GM23338 (cell line): ENCODE measurements at regions not wholly inside any gene's neighbourhood (a gene's known extent, or its start where the extent isn't known, plus 50 kb on each side); places are given as distances from the start of the nearest gene placed in this dataset.
A peak's percentile ranks its signal among the peaks of the same experiment; 100 is the strongest.

Experiments used
- ATAC-seq: fragments of 200-7000 bp; cut with Tn5 transposase; 3 replicates; pipeline ENCODE4 v1.9.1; 2020
- DNase-seq: peaks from one replicate; pipeline ENCODE4 v3.0.0-alpha.2; 2015; ENCODE audit warnings: low spot score
- H2AFZ ChIP-seq: fragments of 200-600 bp; sonication (generic); 2 replicates; pipeline ENCODE4 v1.8.0; 2016; ENCODE audit warnings: antibody characterized with exemption, mild to moderate bottlenecking, moderate library complexity
- H3F3A ChIP-seq: fragments of 200-600 bp; sonication (generic); replicated peaks from 2 replicates; pipeline ENCODE4 v1.8.0; 2017; ENCODE audit warnings: antibody characterized with exemption, mixed run types, low read depth
- H3K27ac ChIP-seq: fragments of 200-600 bp; sonication (generic); 2 replicates; pipeline ENCODE4 v1.6.1; 2016; ENCODE audit warnings: low read depth
- H3K27me3 ChIP-seq: fragments of 200-600 bp; sonication (generic); 2 replicates; pipeline ENCODE4 v1.8.0; 2016; ENCODE audit warnings: mild to moderate bottlenecking, mixed run types, moderate library complexity; ENCODE audit not compliant: insufficient read depth
- H3K36me3 ChIP-seq: fragments of 200-600 bp; sonication (generic); 2 replicates; pipeline ENCODE4 v1.8.0; 2016; ENCODE audit warnings: mild to moderate bottlenecking; ENCODE audit not compliant: insufficient read depth
- H3K4me1 ChIP-seq: fragments of 200-600 bp; sonication (generic); 2 replicates; pipeline ENCODE4 v1.8.0; 2016; ENCODE audit warnings: mild to moderate bottlenecking, moderate library complexity; ENCODE audit not compliant: insufficient read depth
- H3K4me2 ChIP-seq: fragments of 200-600 bp; sonication (generic); 2 replicates; pipeline ENCODE4 v1.7.1; 2017; ENCODE audit warnings: mixed run types
- H3K4me3 ChIP-seq: fragments of 200-600 bp; sonication (generic); 2 replicates; pipeline ENCODE4 v1.6.1; 2016; ENCODE audit warnings: mixed run types
- H3K79me2 ChIP-seq: fragments of 200-600 bp; sonication (generic); replicated peaks from 2 replicates; pipeline ENCODE4 v1.8.0; 2017; ENCODE audit warnings: mild to moderate bottlenecking; ENCODE audit not compliant: insufficient read depth
- H3K9me2 ChIP-seq: fragments of 200-600 bp; sonication (generic); 2 replicates; pipeline ENCODE4 v1.8.0; 2017; ENCODE audit not compliant: insufficient read depth
- H4K20me1 ChIP-seq: fragments of 200-600 bp; sonication (generic); replicated peaks from 2 replicates; pipeline ENCODE4 v1.8.0; 2017; ENCODE audit warnings: mild to moderate bottlenecking; ENCODE audit not compliant: insufficient read depth
- H3K27ac Mint-ChIP-seq: 2 replicates; pipeline ENCODE4 v1.8.0; 2020; ENCODE audit warnings: inconsistent platforms, mild to moderate bottlenecking, moderate library complexity, mixed read lengths
- H3K27me3 Mint-ChIP-seq: 3 replicates; pipeline ENCODE4 v1.8.0; 2022; ENCODE audit warnings: low read depth, mild to moderate bottlenecking, moderate library complexity, mixed read lengths, inconsistent platforms; ENCODE audit not compliant: insufficient read depth, poor library complexity
- H3K36me3 Mint-ChIP-seq: 3 replicates; pipeline ENCODE4 v1.8.0; 2021; ENCODE audit warnings: low read depth, mild to moderate bottlenecking, inconsistent platforms, moderate library complexity, mixed read lengths
- H3K4me1 Mint-ChIP-seq: 3 replicates; pipeline ENCODE4 v1.8.0; 2020; ENCODE audit warnings: mild to moderate bottlenecking, inconsistent platforms, mixed read lengths
- H3K4me3 Mint-ChIP-seq: 3 replicates; pipeline ENCODE4 v1.8.0; 2021; ENCODE audit warnings: moderate library complexity, mild to moderate bottlenecking, inconsistent platforms, mixed read lengths
- H3K9me3 Mint-ChIP-seq: 3 replicates; pipeline ENCODE4 v1.8.0; 2020; ENCODE audit warnings: moderate library complexity, mild to moderate bottlenecking, inconsistent platforms, mixed read lengths
- CTCF ChIP-seq, 2 experiments: fragments of 200-600 bp in 1 of 2; sonication (generic) in 1 of 2; conservative IDR thresholded peaks; 2 replicates each; pipeline versions ENCODE4 v1.5.1 to v1.6.1; 2016 to 2017; ENCODE audit warnings: antibody characterized with exemption in 2 of 2, low read depth in 2 of 2, mild to moderate bottlenecking in 2 of 2, moderate library complexity in 1 of 2
- STAT1 ChIP-seq: IDR thresholded peaks from one replicate; pipeline ENCODE4 v1.6.1; 2016; ENCODE audit warnings: antibody characterized with exemption; ENCODE audit not compliant: unreplicated experiment
- ZNF114 ChIP-seq: fragments of 250-450 bp; sonication (Bioruptor Pico); IDR thresholded peaks from 2 replicates; pipeline ENCODE4 v1.5.0; 2020; ENCODE audit warnings: mild to moderate bottlenecking, moderate library complexity
- ZNF331 ChIP-seq: fragments of 250-450 bp; sonication (Bioruptor Pico); IDR thresholded peaks from 2 replicates; pipeline ENCODE4 v1.5.0; 2020; ENCODE audit warnings: low read depth, mild to moderate bottlenecking, moderate library complexity

- Histone ChIP-seq H3K4me3 (no peak overlapping the region), H3K4me2 (0 out of 2 replicates have a peak overlapping the region, but pooled peaks have one; percentile 38)
- DNase-seq, result peak; percentile 50
These were observed 91.9 kb upstream of the MBL2 start for GRCh38 chr10:52864201-52865106.

GRCh38 chr10:52858722-52859121 lies 86.1 kb upstream of the MBL2 start:
- H3K9me3 Mint-ChIP-seq, result 0 out of 3 replicates have a peak, but pooled peaks cover 3% of the 10 kb centered on the region
- Histone ChIP-seq H3K4me2 (no peak overlapping the region), H3K27ac (no peak overlapping the region), H3K36me3 (no peaks in the 10 kb centered on the region), H4K20me1 (no peaks in the 10 kb centered on the region), H3K4me1 (no peaks in the 10 kb centered on the region), H3F3A (no peaks in the 10 kb centered on the region), H3K27me3 (no peaks in the 10 kb centered on the region), H3K9me2 (0 out of 2 replicates have a peak, but pooled peaks cover 3% of the 10 kb centered on the region), H2AFZ (0 out of 2 replicates have a peak overlapping the region, but pooled peaks have one; percentile 53), H3K79me2 (no peaks in the 10 kb centered on the region), H3K4me3 (no peak overlapping the region)
- TF ChIP-seq ZNF331 (CRISPR knock-in tag) (no peak), ZNF114 (CRISPR knock-in tag) (no peak), STAT1 (no peak)
- H3K4me1 Mint-ChIP-seq, result no peaks in the 10 kb centered on the region
- no peak overlapping the region for H3K4me3 Mint-ChIP-seq
- DNase-seq (no peak), ATAC-seq (no peak)
- no peaks in the 10 kb centered on the region for H3K27me3 Mint-ChIP-seq
- no peak overlapping the region for H3K27ac Mint-ChIP-seq
- peaks cover 4% of the 10 kb centered on the region; the same call in 2 of the 3 replicates for H3K36me3 Mint-ChIP-seq

More at GRCh38 chr10:52864201-52865106, 91.9 kb upstream of the MBL2 start:
- Histone ChIP-seq H3K27ac (peak overlapping the region; percentile 76), H3F3A (no peaks in the 10 kb centered on the region), H2AFZ (peak overlapping the region; percentile 61), H3K79me2 (no peaks in the 10 kb centered on the region), H3K4me1 (peaks cover 6% of the 10 kb centered on the region), H3K9me2 (peaks cover 15% of the 10 kb centered on the region), H4K20me1 (no peaks in the 10 kb centered on the region), H3K36me3 (peaks cover 8% of the 10 kb centered on the region), H3K27me3 (no peaks in the 10 kb centered on the region)
- no peak for TF ChIP-seq CTCF (conservative IDR thresholded peaks at IDR 0.05; ENCODE audit: low read depth in 2 of 2)
- no peak for TF ChIP-seq ZNF114 (CRISPR knock-in tag)
- peaks cover 7% of the 10 kb centered on the region; the same call in 2 of the 3 replicates for H3K4me1 Mint-ChIP-seq
- ATAC-seq, result peak; percentile 85
- peaks cover 33% of the 10 kb centered on the region for H3K36me3 Mint-ChIP-seq
- H3K4me3 Mint-ChIP-seq, result no peak overlapping the region
- H3K9me3 Mint-ChIP-seq, result peaks cover 33% of the 10 kb centered on the region
- H3K27ac Mint-ChIP-seq, result peak overlapping the region; percentile 32; the same call in 1 of the 2 replicates
- H3K27me3 Mint-ChIP-seq, result no peaks in the 10 kb centered on the region

- Mint-ChIP-seq H3K4me3 (no peak overlapping the region), H3K36me3 (peaks cover 8% of the 10 kb centered on the region; the same call in 2 of the 3 replicates), H3K27me3 (no peaks in the 10 kb centered on the region), H3K27ac (no peak overlapping the region), H3K9me3 (no peaks in the 10 kb centered on the region; the same call in 2 of the 3 replicates), H3K4me1 (peaks cover 7% of the 10 kb centered on the region; the same call in 2 of the 3 replicates)
- no peaks in the 10 kb centered on the region for H3K36me3 ChIP-seq
- H2AFZ ChIP-seq, result no peak overlapping the region
- H3F3A ChIP-seq, result no peaks in the 10 kb centered on the region
- ATAC-seq (no peak), DNase-seq (no peak)
- H3K27me3 ChIP-seq, result no peaks in the 10 kb centered on the region
- no peak for TF ChIP-seq CTCF (conservative IDR thresholded peaks at IDR 0.05; ENCODE audit: low read depth in 2 of 2)
- peaks cover 16% of the 10 kb centered on the region; the same call in 1 of the 2 replicates for H3K9me2 ChIP-seq
- no peaks in the 10 kb centered on the region for H4K20me1 ChIP-seq
- no peak overlapping the region for H3K4me2 ChIP-seq
- no peaks in the 10 kb centered on the region for H3K79me2 ChIP-seq
- peaks cover 10% of the 10 kb centered on the region; the same call in 1 of the 2 replicates for H3K4me1 ChIP-seq
- no peak overlapping the region for H3K27ac ChIP-seq
- no peak overlapping the region for H3K4me3 ChIP-seq
These were observed 83.2 kb upstream of the MBL2 start for GRCh38 chr10:52855546-52856325.
